Fibroblast of lung (primary cell): ENCODE measurements at regions not wholly inside any gene's neighbourhood (a gene's known extent, or its start where the extent isn't known, plus 50 kb on each side); places are given as distances from the start of the nearest gene placed in this dataset.

Source experiments
- DNase-seq, 2 donors: peaks; one replicate each; pipeline versions ENCODE4 v3.0.0 to v3.0.0-alpha.2; 2010; ENCODE audit warnings: low read depth in 2 of 2
- H2AFZ ChIP-seq: 2 replicates; pipeline ENCODE4 v1.5.1; 2012; ENCODE audit warnings: low read length, control low read depth, inconsistent platforms
- H3K27ac ChIP-seq: 2 replicates; pipeline ENCODE4 v1.5.1; 2011; ENCODE audit warnings: low read length, control low read depth; ENCODE audit not compliant: insufficient read depth
- H3K27me3 ChIP-seq: 2 replicates; pipeline ENCODE4 v1.5.1; 2011; ENCODE audit warnings: mild to moderate bottlenecking, low read length; ENCODE audit not compliant: control insufficient read depth, insufficient read depth
- H3K36me3 ChIP-seq: 2 replicates; pipeline ENCODE4 v1.5.1; 2011; ENCODE audit warnings: low read length; ENCODE audit not compliant: control insufficient read depth, insufficient read depth
- H3K4me1 ChIP-seq: 2 replicates; pipeline ENCODE4 v1.5.1; 2011; ENCODE audit warnings: low read length; ENCODE audit not compliant: control insufficient read depth, insufficient read depth; ENCODE audit errors: extremely low read depth
- H3K4me2 ChIP-seq: 2 replicates; pipeline ENCODE4 v1.5.1; 2011; ENCODE audit warnings: low read length, control low read depth; ENCODE audit not compliant: insufficient read depth; ENCODE audit errors: extremely low read depth
- H3K4me3 ChIP-seq, 4 experiments: fragments of 200-600 bp in 1 of 4; sonication (generic) in 1 of 4; replicated peaks in 1 of 4; 2 replicates each; pipeline ENCODE4 v1.5.1; 2011 to 2016; ENCODE audit warnings: low read length in 4 of 4, low read depth in 3 of 4, mild to moderate bottlenecking in 3 of 4, control low read depth in 2 of 4, inconsistent platforms in 1 of 4, mixed read lengths in 1 of 4; ENCODE audit not compliant: insufficient read depth in 1 of 4; ENCODE audit errors: control extremely low read depth in 1 of 4
- H3K79me2 ChIP-seq: 2 replicates; pipeline ENCODE4 v1.5.1; 2012; ENCODE audit warnings: mild to moderate bottlenecking, low read length, inconsistent platforms; ENCODE audit not compliant: control insufficient read depth, insufficient read depth
- H3K9ac ChIP-seq: 2 replicates; pipeline ENCODE4 v1.5.1; 2011; ENCODE audit warnings: mild to moderate bottlenecking, low read length, control low read depth; ENCODE audit not compliant: insufficient read depth
- H3K9me3 ChIP-seq: 2 replicates; pipeline ENCODE4 v1.5.1; 2012; ENCODE audit warnings: low read depth, low read length; ENCODE audit not compliant: control insufficient read depth, insufficient read depth
- H4K20me1 ChIP-seq: 2 replicates; pipeline ENCODE4 v1.5.1; 2011; ENCODE audit warnings: low read length; ENCODE audit not compliant: control insufficient read depth, insufficient read depth; ENCODE audit errors: extremely low read depth
- CTCF ChIP-seq, 2 donors: IDR thresholded peaks in 1 of 2; conservative IDR thresholded peaks in 1 of 2; 1 replicate in 1 of 2; 2 replicates in 1 of 2; pipeline ENCODE4 v1.5.1; 2011 to 2012; ENCODE audit warnings: low read length in 2 of 2, control low read depth in 1 of 2, inconsistent platforms in 1 of 2, low read depth in 1 of 2, mild to moderate bottlenecking in 1 of 2
- EZH2 ChIP-seq: IDR thresholded peaks from 2 replicates; pipeline ENCODE4 v1.5.1; 2012; ENCODE audit warnings: low read length, control low read depth, mild to moderate bottlenecking; ENCODE audit errors: missing control alignments

- no peaks in the 10 kb centered on the region for H3K4me1 ChIP-seq
These were observed 780.2 kb upstream of the ADGRL2 start for GRCh38 chr1:81020506-81020905.

GRCh38 chr1:81010126-81010525 lies 790.6 kb upstream of the ADGRL2 start:
- Histone ChIP-seq H3K4me3 (no peak overlapping the region), H3K9ac (no peak overlapping the region), H3K9me3 (no peaks in the 10 kb centered on the region), H3K36me3 (no peaks in the 10 kb centered on the region), H3K27me3 (no peaks in the 10 kb centered on the region), H3K4me2 (no peak overlapping the region), H3K79me2 (no peaks in the 10 kb centered on the region), H2AFZ (no peak overlapping the region), H3K27ac (no peak overlapping the region), H3K4me1 (no peaks in the 10 kb centered on the region), H4K20me1 (no peaks in the 10 kb centered on the region)
- TF ChIP-seq CTCF (conservative IDR thresholded peaks at IDR 0.05 in 1 of 2, IDR thresholded peaks at IDR 0.05 in 1 of 2; ENCODE audit: low read depth in 1 of 2, low read length in 2 of 2) = no peak
- TF ChIP-seq EZH2 = no peak
- DNase-seq = no peak

More at GRCh38 chr1:81020506-81020905, 780.2 kb upstream of the ADGRL2 start:
- Histone ChIP-seq H3K4me3 (no peak overlapping the region), H4K20me1 (no peaks in the 10 kb centered on the region), H3K36me3 (no peaks in the 10 kb centered on the region), H3K9me3 (no peaks in the 10 kb centered on the region), H3K9ac (no peak overlapping the region), H3K79me2 (no peaks in the 10 kb centered on the region), H3K27ac (no peak overlapping the region), H2AFZ (no peak overlapping the region), H3K4me2 (no peak overlapping the region), H3K27me3 (no peaks in the 10 kb centered on the region)
- TF ChIP-seq CTCF (conservative IDR thresholded peaks at IDR 0.05 in 1 of 2, IDR thresholded peaks at IDR 0.05 in 1 of 2; ENCODE audit: low read depth in 1 of 2, low read length in 2 of 2) (no peak), EZH2 (no peak)
- DNase-seq = no peak

- Histone ChIP-seq H3K4me1 (no peaks in the 10 kb centered on the region), H3K27ac (no peak overlapping the region), H3K79me2 (no peaks in the 10 kb centered on the region), H4K20me1 (no peaks in the 10 kb centered on the region), H3K4me2 (no peak overlapping the region), H2AFZ (no peak overlapping the region), H3K4me3 (no peak overlapping the region), H3K36me3 (no peaks in the 10 kb centered on the region), H3K9ac (no peak overlapping the region), H3K9me3 (no peaks in the 10 kb centered on the region), H3K27me3 (no peaks in the 10 kb centered on the region)
- no peak for DNase-seq
- TF ChIP-seq EZH2 = no peak
- TF ChIP-seq CTCF (conservative IDR thresholded peaks at IDR 0.05 in 1 of 2, IDR thresholded peaks at IDR 0.05 in 1 of 2; ENCODE audit: low read depth in 1 of 2, low read length in 2 of 2) = no peak
These were observed 792.4 kb upstream of the ADGRL2 start for GRCh38 chr1:81008293-81008692.
